ENCODE measurements at regions not wholly inside any gene's neighbourhood (a gene's known extent, or its start where the extent isn't known, plus 50 kb on each side); places are given as distances from the start of the nearest gene placed in this dataset.

- TF ChIP-seq CEBPB (IDR thresholded peaks at IDR 0.05) = no peak
- TF ChIP-seq EP300 (IDR thresholded peaks at IDR 0.05; ENCODE audit: borderline replicate concordance) = no peak
- no peak for TF ChIP-seq TAF1 (IDR thresholded peaks at IDR 0.05; ENCODE audit: low read depth)
- no peak for TF ChIP-seq ZBTB7A (IDR thresholded peaks at IDR 0.05; ENCODE audit: low read depth)
- no peak for TF ChIP-seq NFIC (IDR thresholded peaks at IDR 0.05)
- TF ChIP-seq, protein P1, sequence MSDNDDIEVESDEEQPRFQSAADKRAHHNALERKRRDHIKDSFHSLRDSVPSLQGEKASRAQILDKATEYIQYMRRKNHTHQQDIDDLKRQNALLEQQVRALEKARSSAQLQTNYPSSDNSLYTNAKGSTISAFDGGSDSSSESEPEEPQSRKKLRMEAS (IDR thresholded peaks at IDR 0.05) = no peak
- TF ChIP-seq, protein P2, sequence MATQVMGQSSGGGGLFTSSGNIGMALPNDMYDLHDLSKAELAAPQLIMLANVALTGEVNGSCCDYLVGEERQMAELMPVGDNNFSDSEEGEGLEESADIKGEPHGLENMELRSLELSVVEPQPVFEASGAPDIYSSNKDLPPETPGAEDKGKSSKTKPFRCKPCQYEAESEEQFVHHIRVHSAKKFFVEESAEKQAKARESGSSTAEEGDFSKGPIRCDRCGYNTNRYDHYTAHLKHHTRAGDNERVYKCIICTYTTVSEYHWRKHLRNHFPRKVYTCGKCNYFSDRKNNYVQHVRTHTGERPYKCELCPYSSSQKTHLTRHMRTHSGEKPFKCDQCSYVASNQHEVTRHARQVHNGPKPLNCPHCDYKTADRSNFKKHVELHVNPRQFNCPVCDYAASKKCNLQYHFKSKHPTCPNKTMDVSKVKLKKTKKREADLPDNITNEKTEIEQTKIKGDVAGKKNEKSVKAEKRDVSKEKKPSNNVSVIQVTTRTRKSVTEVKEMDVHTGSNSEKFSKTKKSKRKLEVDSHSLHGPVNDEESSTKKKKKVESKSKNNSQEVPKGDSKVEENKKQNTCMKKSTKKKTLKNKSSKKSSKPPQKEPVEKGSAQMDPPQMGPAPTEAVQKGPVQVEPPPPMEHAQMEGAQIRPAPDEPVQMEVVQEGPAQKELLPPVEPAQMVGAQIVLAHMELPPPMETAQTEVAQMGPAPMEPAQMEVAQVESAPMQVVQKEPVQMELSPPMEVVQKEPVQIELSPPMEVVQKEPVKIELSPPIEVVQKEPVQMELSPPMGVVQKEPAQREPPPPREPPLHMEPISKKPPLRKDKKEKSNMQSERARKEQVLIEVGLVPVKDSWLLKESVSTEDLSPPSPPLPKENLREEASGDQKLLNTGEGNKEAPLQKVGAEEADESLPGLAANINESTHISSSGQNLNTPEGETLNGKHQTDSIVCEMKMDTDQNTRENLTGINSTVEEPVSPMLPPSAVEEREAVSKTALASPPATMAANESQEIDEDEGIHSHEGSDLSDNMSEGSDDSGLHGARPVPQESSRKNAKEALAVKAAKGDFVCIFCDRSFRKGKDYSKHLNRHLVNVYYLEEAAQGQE (IDR thresholded peaks at IDR 0.05; ENCODE audit: low read depth) = no peak
- no peak for TF ChIP-seq TEAD4 (IDR thresholded peaks at IDR 0.05)
- no peak for TF ChIP-seq TCF12 (IDR thresholded peaks at IDR 0.05; ENCODE audit: low read depth)
- no peak for TF ChIP-seq EGR1 (IDR thresholded peaks at IDR 0.05)
- no peak for TF ChIP-seq YY1 (IDR thresholded peaks at IDR 0.05; ENCODE audit: low read depth)
- no peak for TF ChIP-seq RAD21 (IDR thresholded peaks at IDR 0.05; ENCODE audit: low read depth)
These were observed 438.8 kb upstream of the EYS start for GRCh38 chr6:66145867-66146266.
